ENCODE measurements at regions not wholly inside any gene's neighbourhood (a gene's known extent, or its start where the extent isn't known, plus 50 kb on each side); places are given as distances from the start of the nearest gene placed in this dataset.

DNA sequence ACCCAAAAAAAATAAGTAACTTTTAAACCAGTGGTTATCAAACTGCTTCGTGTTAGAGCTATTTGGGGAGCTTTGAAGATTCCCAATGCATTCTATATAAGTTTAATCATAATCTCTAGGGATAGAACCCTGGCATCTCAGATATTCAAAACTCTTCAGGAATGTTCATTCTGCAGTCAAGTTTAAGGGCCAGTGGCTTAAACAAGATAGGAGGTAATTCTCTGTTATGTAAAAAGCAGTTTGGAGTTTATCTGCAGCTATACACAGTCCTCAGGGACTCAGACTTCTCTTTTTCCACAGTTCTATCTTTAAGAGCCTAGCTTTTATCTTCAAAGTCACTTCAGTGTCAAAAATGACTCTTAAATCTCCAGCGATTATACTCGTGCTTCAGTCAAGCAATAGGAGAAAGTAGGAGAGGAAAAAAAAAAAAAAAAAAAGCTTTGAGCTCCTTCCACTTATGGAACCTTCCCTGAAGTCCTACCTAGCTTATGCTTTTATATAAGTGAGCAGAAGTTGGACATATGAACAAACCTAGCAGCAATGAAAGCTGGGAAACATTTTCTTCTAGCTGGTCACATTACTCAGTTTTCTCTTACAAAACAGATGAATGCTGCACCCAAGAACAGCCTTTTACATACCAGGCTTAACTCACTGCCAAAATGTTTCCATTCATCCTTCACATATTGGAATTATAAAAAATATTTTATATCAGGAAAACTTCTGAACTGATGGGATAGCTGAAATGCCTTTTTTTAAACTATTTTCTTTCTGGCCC is 302.8 kb downstream of the FSCB start:
- TF ChIP-seq POLR2A (IDR thresholded peaks at IDR 0.05; ENCODE audit: low read depth, low read length) = no peak
- TF ChIP-seq, protein P1, sequence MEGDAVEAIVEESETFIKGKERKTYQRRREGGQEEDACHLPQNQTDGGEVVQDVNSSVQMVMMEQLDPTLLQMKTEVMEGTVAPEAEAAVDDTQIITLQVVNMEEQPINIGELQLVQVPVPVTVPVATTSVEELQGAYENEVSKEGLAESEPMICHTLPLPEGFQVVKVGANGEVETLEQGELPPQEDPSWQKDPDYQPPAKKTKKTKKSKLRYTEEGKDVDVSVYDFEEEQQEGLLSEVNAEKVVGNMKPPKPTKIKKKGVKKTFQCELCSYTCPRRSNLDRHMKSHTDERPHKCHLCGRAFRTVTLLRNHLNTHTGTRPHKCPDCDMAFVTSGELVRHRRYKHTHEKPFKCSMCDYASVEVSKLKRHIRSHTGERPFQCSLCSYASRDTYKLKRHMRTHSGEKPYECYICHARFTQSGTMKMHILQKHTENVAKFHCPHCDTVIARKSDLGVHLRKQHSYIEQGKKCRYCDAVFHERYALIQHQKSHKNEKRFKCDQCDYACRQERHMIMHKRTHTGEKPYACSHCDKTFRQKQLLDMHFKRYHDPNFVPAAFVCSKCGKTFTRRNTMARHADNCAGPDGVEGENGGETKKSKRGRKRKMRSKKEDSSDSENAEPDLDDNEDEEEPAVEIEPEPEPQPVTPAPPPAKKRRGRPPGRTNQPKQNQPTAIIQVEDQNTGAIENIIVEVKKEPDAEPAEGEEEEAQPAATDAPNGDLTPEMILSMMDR (IDR thresholded peaks at IDR 0.05; ENCODE audit: extremely low read depth in 1 of 2, insufficient read depth in 1 of 2, low read depth in 1 of 2, low read length in 2 of 2) = no peak
- TF ChIP-seq, protein P2, sequence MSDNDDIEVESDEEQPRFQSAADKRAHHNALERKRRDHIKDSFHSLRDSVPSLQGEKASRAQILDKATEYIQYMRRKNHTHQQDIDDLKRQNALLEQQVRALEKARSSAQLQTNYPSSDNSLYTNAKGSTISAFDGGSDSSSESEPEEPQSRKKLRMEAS (IDR thresholded peaks at IDR 0.05; ENCODE audit: insufficient read depth, insufficient read length) = no peak
- TF ChIP-seq MYC (IDR thresholded peaks at IDR 0.05; ENCODE audit: low read depth, low read length) = no peak
- no peak for TF ChIP-seq POLR2AphosphoS5 (IDR thresholded peaks at IDR 0.05; ENCODE audit: insufficient read depth, low read depth, low read length)
- no peak for TF ChIP-seq EZH2 (IDR thresholded peaks at IDR 0.05; ENCODE audit: borderline replicate concordance, low read depth, low read length, severe bottlenecking)
- TF ChIP-seq FOS (IDR thresholded peaks at IDR 0.05; ENCODE audit: borderline replicate concordance, insufficient read depth, low read length) = no peak

Measured in endothelial cell of umbilical vein (primary cell).